Mucosa of stomach (tissue), 1 donor: ENCODE measurements at regions not wholly inside any gene's neighbourhood (a gene's known extent, or its start where the extent isn't known, plus 50 kb on each side); places are given as distances from the start of the nearest gene placed in this dataset.
A peak's percentile ranks its signal among the peaks of the same experiment; 100 is the strongest.

Source experiments
- H3K27me3 ChIP-seq: one replicate; pipeline ENCODE4 v1.7.0; 2013; ENCODE audit warnings: mild to moderate bottlenecking, low read length; ENCODE audit not compliant: control insufficient read depth, insufficient read depth
- H3K36me3 ChIP-seq: one replicate; pipeline ENCODE4 v1.7.0; 2013; ENCODE audit warnings: low read length; ENCODE audit not compliant: control insufficient read depth, insufficient read depth
- H3K4me1 ChIP-seq: one replicate; pipeline ENCODE4 v1.7.0; 2013; ENCODE audit warnings: mild to moderate bottlenecking, low read length; ENCODE audit not compliant: control insufficient read depth, insufficient read depth
- H3K4me3 ChIP-seq: one replicate; pipeline ENCODE4 v1.7.0; 2013; ENCODE audit warnings: low read length
- H3K9ac ChIP-seq: one replicate; pipeline ENCODE4 v1.7.0; 2013; ENCODE audit warnings: mild to moderate bottlenecking, low read length, moderate library complexity
- H3K9me3 ChIP-seq: one replicate; pipeline ENCODE4 v1.7.0; 2013; ENCODE audit warnings: mild to moderate bottlenecking, low read length, moderate library complexity; ENCODE audit not compliant: control insufficient read depth
- donor health status: Pancreatic carcinoma.

DNA sequence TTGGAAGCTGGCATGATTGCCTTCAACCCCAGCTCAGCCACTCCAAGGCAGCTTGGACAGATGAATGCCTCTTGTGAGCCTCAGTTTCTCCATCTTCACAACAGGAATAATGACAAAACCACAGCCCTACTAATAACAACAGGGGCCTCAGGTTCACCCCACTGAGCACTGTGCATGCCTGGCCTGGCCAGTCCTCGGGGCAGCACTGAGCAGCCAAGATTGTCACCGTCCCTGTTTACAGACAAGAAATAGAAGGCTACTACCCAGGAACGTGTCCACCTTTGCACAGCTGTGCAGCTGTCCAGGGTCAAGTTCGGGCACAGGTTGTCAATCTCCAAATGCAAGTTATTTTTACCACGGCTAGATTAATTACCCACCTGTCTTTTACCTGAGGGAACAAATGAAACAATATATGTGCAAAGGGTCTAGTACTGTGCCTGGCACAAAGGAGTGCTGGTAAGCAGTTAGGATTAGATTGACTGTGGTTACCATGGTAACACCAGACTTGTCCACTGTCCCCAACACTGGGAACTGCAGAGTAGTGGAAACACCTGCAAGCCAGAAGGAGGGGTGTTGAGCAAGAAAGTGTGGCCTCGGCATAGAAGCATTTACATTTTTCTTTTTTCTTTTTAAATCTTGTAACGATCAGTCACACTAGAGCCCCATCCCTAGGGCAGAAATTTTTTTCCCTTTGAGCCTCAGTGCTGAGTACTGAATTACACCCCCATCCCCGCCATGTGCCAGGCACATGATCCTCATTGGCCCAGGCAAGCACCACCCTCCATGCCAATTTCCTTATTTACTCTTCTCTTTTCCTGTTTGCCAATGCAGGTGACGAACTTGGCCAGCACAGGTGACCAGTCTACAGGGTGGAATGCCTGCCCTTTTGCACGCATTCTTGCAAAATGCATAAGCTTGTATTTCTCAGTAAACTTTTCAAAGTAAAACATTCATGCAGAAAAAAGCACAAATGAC, 66.3 kb upstream of the SLC6A6 start:
- H3K4me1 ChIP-seq = peaks cover 65% of the 10 kb centered on the region
- H3K9ac ChIP-seq = peak overlapping the region; percentile 1
- no peaks in the 10 kb centered on the region for H3K36me3 ChIP-seq
- H3K27me3 ChIP-seq = no peaks in the 10 kb centered on the region
- H3K9me3 ChIP-seq = no peaks in the 10 kb centered on the region
- H3K4me3 ChIP-seq = no peak overlapping the region

DNA sequence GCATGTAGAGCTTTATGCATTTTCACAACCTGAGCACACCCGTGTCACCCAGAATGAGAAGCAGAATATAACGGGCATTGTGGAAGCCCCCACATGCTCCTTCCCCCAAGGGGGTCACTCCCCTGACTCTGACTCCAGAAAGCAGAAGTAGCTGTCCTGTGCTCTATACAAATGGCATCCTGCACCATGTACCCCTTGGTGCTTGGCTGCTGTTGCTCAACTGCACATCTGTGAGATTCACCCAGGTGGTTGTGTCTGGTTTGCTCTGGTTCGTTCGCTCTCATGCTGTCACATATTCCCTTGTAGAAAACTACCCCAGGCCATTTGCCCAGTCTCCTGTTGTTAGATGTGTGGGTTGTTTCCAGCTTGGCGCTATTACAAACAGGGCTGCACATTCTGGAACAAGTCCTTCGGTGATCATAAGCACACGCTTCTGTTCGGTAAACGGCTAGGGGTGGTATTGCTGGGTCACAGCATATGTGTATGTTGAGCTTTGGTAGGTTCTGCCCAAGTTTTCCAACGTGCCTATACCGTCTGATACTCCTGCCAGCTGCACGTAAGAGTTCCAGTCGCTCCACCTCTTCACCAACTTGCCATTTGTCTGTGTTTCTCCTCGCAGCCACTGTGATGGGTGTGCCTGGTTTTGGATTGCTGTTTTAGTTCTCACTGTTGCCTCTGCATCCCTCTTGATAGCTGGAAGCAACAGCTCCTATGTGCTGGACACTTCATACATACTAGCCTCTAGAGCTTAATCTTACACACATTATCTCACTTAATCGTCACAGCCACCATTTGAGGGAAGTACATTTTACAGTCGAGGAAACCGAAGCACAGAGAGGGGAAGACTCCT, 65.4 kb upstream of the SLC6A6 start:
- H3K9ac ChIP-seq = peak overlapping the region; percentile 1
- H3K36me3 ChIP-seq = no peaks in the 10 kb centered on the region
- peaks cover 60% of the 10 kb centered on the region for H3K4me1 ChIP-seq
- H3K27me3 ChIP-seq = no peaks in the 10 kb centered on the region
- H3K9me3 ChIP-seq = no peaks in the 10 kb centered on the region
- H3K4me3 ChIP-seq = no peak overlapping the region

DNA sequence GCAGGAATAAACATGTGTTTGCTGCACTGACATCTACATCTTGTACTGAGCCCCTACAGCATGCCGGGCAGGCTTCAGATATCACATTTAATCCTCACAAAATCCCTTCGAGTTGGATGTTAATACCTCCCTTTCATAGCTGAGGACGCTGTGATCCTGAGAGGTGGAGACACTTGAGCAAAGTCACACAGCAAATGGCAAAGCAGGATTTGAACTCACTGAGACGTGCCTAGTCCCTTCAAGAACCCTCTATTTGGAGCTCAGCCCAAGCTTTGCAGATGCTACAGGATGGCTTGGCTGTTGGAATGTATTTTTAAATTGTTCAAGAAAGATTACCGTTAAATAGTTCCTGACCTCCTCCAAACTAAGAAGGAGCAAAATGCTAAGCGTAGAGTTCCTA, 64.6 kb upstream of the SLC6A6 start:
- Histone ChIP-seq H3K9ac (no peak overlapping the region), H3K4me3 (no peak overlapping the region), H3K36me3 (no peaks in the 10 kb centered on the region), H3K9me3 (no peaks in the 10 kb centered on the region), H3K4me1 (peaks cover 57% of the 10 kb centered on the region), H3K27me3 (no peaks in the 10 kb centered on the region)

DNA sequence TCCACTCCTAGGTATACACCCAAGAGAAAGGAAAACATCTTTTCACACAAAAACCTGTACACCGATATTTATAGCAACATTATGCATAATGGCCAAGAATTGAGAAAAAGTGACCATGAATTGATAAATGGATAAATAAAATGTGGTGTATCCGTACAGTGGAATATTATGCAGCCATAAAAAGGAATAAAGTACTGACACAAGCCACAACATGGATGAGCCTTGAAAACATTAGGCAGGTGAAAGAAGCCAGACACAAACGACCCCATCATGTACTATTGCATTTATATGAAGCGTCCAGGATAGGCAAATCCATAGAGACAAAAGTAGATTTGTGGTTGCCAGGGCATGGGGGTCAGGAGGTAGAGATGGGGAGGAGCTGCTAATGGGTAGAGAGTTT, 64.2 kb upstream of the SLC6A6 start:
- H3K9me3 ChIP-seq = no peaks in the 10 kb centered on the region
- no peaks in the 10 kb centered on the region for H3K27me3 ChIP-seq
- H3K36me3 ChIP-seq = no peaks in the 10 kb centered on the region
- no peak overlapping the region for H3K9ac ChIP-seq
- H3K4me1 ChIP-seq = peaks cover 53% of the 10 kb centered on the region
- H3K4me3 ChIP-seq = no peak overlapping the region

DNA sequence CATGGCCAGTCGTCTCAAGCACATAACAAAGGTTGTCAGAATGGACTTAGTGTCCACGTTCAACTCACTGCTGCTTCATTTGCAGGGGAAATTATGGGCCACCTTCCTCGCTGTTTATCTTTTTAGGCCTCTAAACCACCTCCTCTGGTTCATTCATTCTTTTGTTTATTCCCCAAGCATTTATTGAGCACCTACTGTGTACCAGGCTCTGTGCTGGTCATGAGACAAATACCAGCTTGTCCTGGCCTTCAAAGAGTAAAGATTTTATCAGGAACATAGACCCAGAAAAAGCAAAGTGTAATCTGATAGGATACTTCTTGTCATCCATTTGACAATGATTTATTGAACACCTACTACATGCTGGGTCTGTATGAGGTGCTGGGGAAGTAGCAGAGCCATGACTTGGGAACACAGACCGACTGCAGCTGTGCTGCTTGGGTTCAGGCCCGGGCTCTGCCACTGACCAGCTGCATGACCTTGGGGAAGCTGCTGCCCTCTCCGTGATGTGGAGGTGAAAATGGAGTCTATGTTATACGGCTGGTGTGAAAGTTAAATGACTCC, 63.4 kb upstream of the SLC6A6 start:
- Histone ChIP-seq H3K4me3 (no peak overlapping the region), H3K4me1 (peaks cover 46% of the 10 kb centered on the region), H3K36me3 (no peaks in the 10 kb centered on the region), H3K9ac (no peak overlapping the region), H3K27me3 (no peaks in the 10 kb centered on the region), H3K9me3 (no peaks in the 10 kb centered on the region)

DNA sequence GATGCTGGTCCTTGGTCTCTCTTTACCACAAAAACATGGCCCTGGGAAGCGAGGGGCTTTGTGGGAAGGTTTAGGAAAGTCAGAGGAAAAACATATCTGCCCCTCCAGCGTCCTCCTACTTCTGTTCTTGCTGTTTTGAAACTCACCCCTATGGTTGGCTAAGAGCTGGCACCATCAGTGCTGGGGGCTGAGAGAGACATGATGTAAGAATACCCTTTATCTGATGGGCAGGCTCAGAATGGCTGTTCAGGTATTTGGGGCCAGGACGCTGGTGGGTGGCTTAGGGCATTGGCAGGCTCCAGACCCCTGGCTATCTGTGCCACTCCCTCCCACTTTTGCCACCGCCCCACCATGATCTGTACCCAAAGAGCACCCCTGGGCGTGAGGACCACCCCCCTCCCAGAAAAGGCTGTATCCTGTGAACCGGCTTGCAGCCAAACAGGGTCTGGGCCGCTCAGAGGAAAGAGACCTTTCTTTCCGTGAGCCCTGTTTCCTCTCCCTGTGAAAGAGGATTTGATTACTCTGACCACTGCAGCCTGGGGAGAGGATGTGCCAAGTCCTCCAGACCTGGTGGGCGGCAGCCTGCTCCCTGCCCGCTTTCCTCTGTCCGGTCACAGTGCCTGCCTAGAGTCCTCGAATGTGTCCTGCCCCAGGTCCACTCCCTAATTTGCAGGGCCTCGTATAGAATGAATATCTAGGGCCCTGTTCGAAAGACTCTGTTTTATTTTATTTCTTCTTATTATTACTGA, 61.3 kb upstream of the SLC6A6 start:
- Histone ChIP-seq H3K9me3 (no peaks in the 10 kb centered on the region), H3K9ac (no peak overlapping the region), H3K4me3 (no peak overlapping the region), H3K4me1 (peaks cover 28% of the 10 kb centered on the region), H3K27me3 (no peaks in the 10 kb centered on the region), H3K36me3 (no peaks in the 10 kb centered on the region)

DNA sequence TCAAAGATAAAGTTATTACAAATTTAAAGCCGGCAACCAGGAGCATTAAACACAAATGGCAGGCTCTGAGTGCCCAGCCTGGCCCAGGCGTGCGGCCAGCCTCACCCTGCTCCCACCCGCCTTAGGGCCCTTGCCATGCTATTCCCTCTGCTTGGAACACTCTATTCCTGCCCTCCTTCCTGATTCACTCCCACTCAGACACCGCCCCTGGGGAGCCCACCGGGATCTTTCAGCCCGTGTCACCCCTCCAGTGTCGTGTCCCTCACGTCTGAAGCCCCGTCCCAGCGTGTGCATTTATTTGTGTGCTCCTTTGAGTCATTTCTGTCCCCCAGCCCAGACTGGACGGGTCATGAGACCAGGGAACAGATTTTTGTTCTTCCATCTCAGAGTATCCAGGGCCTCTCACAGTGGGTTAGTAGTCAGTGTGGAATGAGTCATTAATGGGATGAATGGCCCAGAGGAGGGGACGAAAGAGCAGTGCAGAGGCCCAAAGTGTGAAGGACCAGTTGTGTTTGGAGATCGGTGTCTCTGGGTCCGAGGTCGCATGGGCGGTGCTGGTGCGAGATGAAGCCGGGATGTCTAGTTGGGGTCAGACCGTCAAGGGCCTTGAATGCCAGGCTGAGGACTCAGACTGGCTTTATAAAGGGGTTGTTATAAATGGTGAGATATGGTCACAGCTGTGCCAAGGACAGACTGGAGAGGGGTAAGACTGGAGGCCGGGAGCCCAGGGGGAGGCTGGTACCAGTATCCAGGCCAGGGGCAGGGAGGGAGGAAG, 58.9 kb upstream of the SLC6A6 start:
- no peak overlapping the region for H3K4me3 ChIP-seq
- H3K4me1 ChIP-seq = peaks cover 10% of the 10 kb centered on the region
- H3K36me3 ChIP-seq = no peaks in the 10 kb centered on the region
- no peak overlapping the region for H3K9ac ChIP-seq
- no peaks in the 10 kb centered on the region for H3K9me3 ChIP-seq
- no peaks in the 10 kb centered on the region for H3K27me3 ChIP-seq

DNA sequence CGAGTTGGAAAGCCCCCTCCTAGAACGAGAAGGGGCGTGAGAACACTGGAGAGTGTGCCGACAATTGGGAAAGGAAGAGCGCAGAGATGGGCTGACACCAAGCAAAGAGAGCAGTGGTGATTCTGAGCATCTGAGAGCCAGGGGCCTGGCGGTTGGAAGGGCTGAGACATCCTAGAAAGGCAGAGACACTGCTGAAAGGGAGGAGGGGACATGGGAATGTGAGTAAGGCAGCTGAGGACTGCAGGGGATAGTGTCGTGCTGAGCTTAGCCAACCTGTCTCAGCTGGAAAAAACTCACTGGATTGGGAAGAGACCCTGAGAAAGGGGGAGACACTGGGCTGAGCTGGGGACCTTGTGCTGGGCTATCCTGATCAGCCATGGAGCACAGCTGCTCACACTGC, 58.1 kb upstream of the SLC6A6 start:
- Histone ChIP-seq H3K9me3 (no peaks in the 10 kb centered on the region), H3K36me3 (no peaks in the 10 kb centered on the region), H3K9ac (no peak overlapping the region), H3K4me1 (peaks cover 10% of the 10 kb centered on the region), H3K27me3 (no peaks in the 10 kb centered on the region), H3K4me3 (no peak overlapping the region)

DNA sequence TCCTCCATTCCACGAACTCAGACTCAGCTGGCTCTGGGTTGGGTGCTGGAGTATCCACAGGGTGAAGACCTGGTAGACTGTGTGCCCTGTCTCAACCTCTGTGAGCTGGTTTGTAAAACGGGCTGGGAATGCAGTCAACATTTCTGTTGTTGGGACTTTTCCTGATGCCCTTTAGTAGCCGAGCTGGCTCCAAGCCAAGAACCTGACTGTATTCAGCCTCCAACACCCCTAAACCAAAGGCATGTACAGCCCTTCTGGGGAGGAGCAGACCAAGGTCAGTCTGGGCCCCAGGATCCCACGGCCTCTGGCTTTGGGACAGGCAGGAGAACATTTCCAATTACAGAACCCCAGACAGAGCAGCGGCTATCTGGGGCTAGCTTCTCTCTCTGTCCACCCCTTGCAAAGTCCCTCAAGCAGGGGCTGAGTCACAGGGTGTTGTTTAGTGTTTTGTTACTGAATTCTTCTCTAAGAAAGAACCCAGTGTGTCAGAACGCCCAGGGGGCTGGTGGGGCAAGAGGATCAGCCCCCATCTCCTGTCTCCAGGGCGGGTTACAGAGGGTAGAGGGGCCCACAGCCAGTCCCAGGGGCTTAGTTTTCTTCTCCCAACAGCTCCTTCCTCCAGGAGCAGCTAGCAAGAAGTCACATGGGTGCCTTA, 56.8 kb upstream of the SLC6A6 start:
- Histone ChIP-seq H3K36me3 (no peaks in the 10 kb centered on the region), H3K27me3 (no peaks in the 10 kb centered on the region)

DNA sequence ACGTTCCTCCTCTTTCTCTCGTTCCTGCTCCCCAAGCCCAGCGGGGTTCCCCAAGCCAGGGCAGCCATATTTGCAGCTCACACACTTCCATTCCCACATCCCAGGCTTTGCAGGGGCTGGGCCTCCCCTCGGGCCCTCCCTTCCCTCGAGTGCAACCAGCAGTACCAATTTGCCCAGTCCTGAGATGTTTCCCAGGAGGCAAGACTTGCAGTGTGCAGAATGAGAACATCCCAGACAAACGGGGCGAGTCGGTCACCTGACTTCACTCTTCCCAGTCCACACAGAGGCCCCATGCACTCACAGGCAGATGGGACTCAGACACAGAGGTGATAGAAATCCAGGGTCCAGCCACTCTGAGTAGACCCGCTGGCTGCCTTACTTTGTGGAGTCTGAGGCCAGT, 56.2 kb upstream of the SLC6A6 start:
- no peaks in the 10 kb centered on the region for H3K9me3 ChIP-seq
- H3K9ac ChIP-seq = no peak overlapping the region
- no peaks in the 10 kb centered on the region for H3K27me3 ChIP-seq
- peaks cover 10% of the 10 kb centered on the region for H3K4me1 ChIP-seq
- H3K36me3 ChIP-seq = no peaks in the 10 kb centered on the region
- no peak overlapping the region for H3K4me3 ChIP-seq

More for the DNA sequence above, 56.8 kb upstream of the SLC6A6 start:
- H3K9me3 ChIP-seq = no peaks in the 10 kb centered on the region
- H3K4me1 ChIP-seq = peaks cover 10% of the 10 kb centered on the region
- H3K4me3 ChIP-seq = no peak overlapping the region
- no peak overlapping the region for H3K9ac ChIP-seq
